ENCODE measurements at regions not wholly inside any gene's neighbourhood (a gene's known extent, or its start where the extent isn't known, plus 50 kb on each side); places are given as distances from the start of the nearest gene placed in this dataset.

- Histone ChIP-seq H3K4me1 (ENCODE audit: control insufficient read depth in 2 of 2, insufficient read depth in 2 of 2, low read length in 2 of 2) (no peaks in the 10 kb centered on the region), H3K9me3 (ENCODE audit: control extremely low read depth in 1 of 3, control insufficient read depth in 2 of 3, insufficient read depth in 1 of 3, low read length in 2 of 3) (peaks cover under 1 to 17% (median 3%) of the 10 kb centered on the region in 3 donors), H3K36me3 (replicated peaks in 1 of 2; ENCODE audit: control extremely low read depth in 1 of 2, control insufficient read depth in 1 of 2, extremely low read depth in 1 of 2, insufficient read depth in 2 of 2, low read length in 1 of 2) (no peaks in the 10 kb centered on the region), H3K27me3 (replicated peaks in 1 of 4; ENCODE audit: control extremely low read depth in 1 of 4, control insufficient read depth in 3 of 4, insufficient read depth in 4 of 4, low read length in 3 of 4) (no peaks in the 10 kb centered on the region), H3K79me2 (ENCODE audit: control insufficient read depth, insufficient read depth, low read length) (no peaks in the 10 kb centered on the region), H4K20me1 (ENCODE audit: control insufficient read depth, insufficient read depth, low read length, poor library complexity, severe bottlenecking) (no peaks in the 10 kb centered on the region), H3K27ac (ENCODE audit: low read length in 2 of 2) (no peak overlapping the region), H3K4me3 (ENCODE audit: control extremely low read depth in 1 of 5, extremely low read depth in 1 of 5, insufficient read depth in 1 of 5, low read depth in 2 of 5, low read length in 4 of 5) (no peak overlapping the region), H3K4me2 (replicated peaks; ENCODE audit: low read depth, low read length, poor library complexity, severe bottlenecking) (no peak overlapping the region), H2AFZ (ENCODE audit: insufficient read depth, low read depth, low read length, poor library complexity, severe bottlenecking) (no peak overlapping the region), H3K9ac (ENCODE audit: low read length) (no peak overlapping the region)
- Mint-ChIP-seq H3K4me3 (no peak overlapping the region), H3K27ac (no peak overlapping the region), H3K4me1 (no peaks in the 10 kb centered on the region), H3K27me3 (peaks cover 7% of the 10 kb centered on the region), H3K9me3 (ENCODE audit: insufficient read depth) (peaks cover 11% of the 10 kb centered on the region)
- no peak for TF ChIP-seq CTCF (IDR thresholded peaks at IDR 0.05)
- no peak for TF ChIP-seq EZH2 (IDR thresholded peaks at IDR 0.05; ENCODE audit: borderline replicate concordance, insufficient read depth, low read depth, low read length, poor library complexity, severe bottlenecking)
- no CpG with 5 or more reads among the region's 3 CpGs for WGBS (ENCODE audit: insufficient coverage)
- POLR2A ChIA-PET = no interaction called here
- ATAC-seq (ENCODE audit: low read depth) (no peak), DNase-seq (no peak)
- intact Hi-C loops (cut with micrococcal nuclease) = no loop called here
- CTCF ChIA-PET = no interaction called here
Observed at GRCh38 chr5:163861670-163862069, 356.3 kb downstream of the MAT2B start.

GRCh38 chr5:163867324-163867723 lies 361.9 kb downstream of the MAT2B start:
- WGBS (ENCODE audit: insufficient coverage) = no CpG with 5 or more reads among the region's 2 CpGs
- H3K27ac Mint-ChIP-seq = no peak overlapping the region
- H2AFZ ChIP-seq (ENCODE audit: insufficient read depth, low read depth, low read length, poor library complexity, severe bottlenecking) = no peak overlapping the region
- H3K27me3 Mint-ChIP-seq = peaks cover 14% of the 10 kb centered on the region
- no peak overlapping the region for H3K4me2 ChIP-seq (replicated peaks; ENCODE audit: low read depth, low read length, poor library complexity, severe bottlenecking)
- no peaks in the 10 kb centered on the region for H3K36me3 ChIP-seq (replicated peaks in 1 of 2; ENCODE audit: control extremely low read depth in 1 of 2, control insufficient read depth in 1 of 2, extremely low read depth in 1 of 2, insufficient read depth in 2 of 2, low read length in 1 of 2)
- ATAC-seq (ENCODE audit: low read depth) (no peak), DNase-seq (no peak)
- no peaks in the 10 kb centered on the region for H3K4me1 ChIP-seq (ENCODE audit: control insufficient read depth in 2 of 2, insufficient read depth in 2 of 2, low read length in 2 of 2)
- H3K9me3 Mint-ChIP-seq (ENCODE audit: insufficient read depth) = no peaks in the 10 kb centered on the region
- H4K20me1 ChIP-seq (ENCODE audit: control insufficient read depth, insufficient read depth, low read length, poor library complexity, severe bottlenecking) = no peaks in the 10 kb centered on the region
- H3K27ac ChIP-seq (ENCODE audit: low read length in 2 of 2) = no peak overlapping the region
- no peak for TF ChIP-seq CTCF (IDR thresholded peaks at IDR 0.05)
- H3K27me3 ChIP-seq (replicated peaks in 1 of 4; ENCODE audit: control extremely low read depth in 1 of 4, control insufficient read depth in 3 of 4, insufficient read depth in 4 of 4, low read length in 3 of 4) = no peaks in the 10 kb centered on the region
- ChIA-PET CTCF (interaction anchor here (0.9 kb wide), 1 partner anchor 146 kb away, joined by 3 read pairs; no protein-coding TSS in a partner anchor), POLR2A (no interaction called here)
- no peak overlapping the region for H3K4me3 Mint-ChIP-seq
- no peaks in the 10 kb centered on the region for H3K79me2 ChIP-seq (ENCODE audit: control insufficient read depth, insufficient read depth, low read length)
- intact Hi-C loops (cut with micrococcal nuclease) = no loop called here
- peaks cover 3% of the 10 kb centered on the region for H3K4me1 Mint-ChIP-seq
- no peak overlapping the region for H3K9ac ChIP-seq (ENCODE audit: low read length)
- no peak overlapping the region for H3K4me3 ChIP-seq (ENCODE audit: control extremely low read depth in 1 of 5, extremely low read depth in 1 of 5, insufficient read depth in 1 of 5, low read depth in 2 of 5, low read length in 4 of 5)
- no peaks in the 10 kb centered on the region for H3K9me3 ChIP-seq (ENCODE audit: control extremely low read depth in 1 of 3, control insufficient read depth in 2 of 3, insufficient read depth in 1 of 3, low read length in 2 of 3)
